22Rv1 (cell line): ENCODE measurements at regions not wholly inside any gene's neighbourhood (a gene's known extent, or its start where the extent isn't known, plus 50 kb on each side); places are given as distances from the start of the nearest gene placed in this dataset.

Source experiments
- CTCF ChIP-seq: fragments of 450-650 bp; IDR thresholded peaks from 2 replicates; pipeline ENCODE4 v1.5.1; 2017; ENCODE audit warnings: mild to moderate bottlenecking
- ZFX ChIP-seq: fragments of 450-650 bp; IDR thresholded peaks from 2 replicates; pipeline ENCODE4 v1.6.1; 2017; ENCODE audit warnings: antibody characterized with exemption, borderline replicate concordance

GRCh38 chr1:230556453-230556852 lies 85.8 kb upstream of the COG2 start:
- TF ChIP-seq CTCF = no peak
- TF ChIP-seq ZFX = no peak
